OCI-LY1 (cell line): ENCODE measurements at regions not wholly inside any gene's neighbourhood (a gene's known extent, or its start where the extent isn't known, plus 50 kb on each side); places are given as distances from the start of the nearest gene placed in this dataset.

Experiments used
- H2AFZ ChIP-seq: fragments of 200-600 bp; sonication (generic), shearing (Covaris generic); 2 replicates; pipeline ENCODE4 v1.6.0; 2014; ENCODE audit warnings: antibody characterized with exemption, mild to moderate bottlenecking, low read length
- H3F3A ChIP-seq: fragments of 200-600 bp; sonication (generic), shearing (Covaris generic); 2 replicates; pipeline ENCODE4 v1.6.0; 2014; ENCODE audit warnings: mild to moderate bottlenecking, antibody characterized with exemption, low read length, moderate library complexity; ENCODE audit not compliant: insufficient read depth
- H3K27ac ChIP-seq: fragments of 200-600 bp; sonication (generic); 2 replicates; pipeline ENCODE4 v1.5.1; 2014; ENCODE audit warnings: low read length, mixed run types, mild to moderate bottlenecking, low read depth; ENCODE audit not compliant: poor library complexity, severe bottlenecking
- H3K27me3 ChIP-seq: fragments of 200-600 bp; sonication (generic); 2 replicates; pipeline ENCODE4 v1.6.0; 2014; ENCODE audit warnings: antibody characterized with exemption, mild to moderate bottlenecking, low read length, moderate library complexity; ENCODE audit not compliant: insufficient read depth
- H3K36me3 ChIP-seq: fragments of 200-600 bp; sonication (generic); 2 replicates; pipeline ENCODE4 v1.6.1; 2014; ENCODE audit warnings: mild to moderate bottlenecking, antibody characterized with exemption, low read length, moderate library complexity, mixed read lengths; ENCODE audit not compliant: insufficient read depth
- H3K4me1 ChIP-seq: fragments of 200-600 bp; sonication (generic); 2 replicates; pipeline ENCODE4 v1.5.1; 2014; ENCODE audit warnings: mild to moderate bottlenecking, low read length, moderate library complexity; ENCODE audit not compliant: insufficient read depth, severe bottlenecking
- H3K4me2 ChIP-seq: fragments of 200-600 bp; sonication (generic), shearing (Covaris generic); 2 replicates; pipeline ENCODE4 v1.6.1; 2014; ENCODE audit warnings: low read length
- H3K4me3 ChIP-seq: fragments of 200-600 bp; sonication (generic); 2 replicates; pipeline ENCODE4 v1.5.1; 2014; ENCODE audit warnings: low read length, low read depth, mild to moderate bottlenecking, mixed read lengths; ENCODE audit not compliant: poor library complexity, severe bottlenecking
- H3K79me2 ChIP-seq: fragments of 200-600 bp; shearing (Covaris generic); 2 replicates; pipeline ENCODE4 v1.6.1; 2016; ENCODE audit warnings: mixed run types, low read length, mixed read lengths; ENCODE audit not compliant: insufficient read depth
- H3K9ac ChIP-seq: fragments of 200-600 bp; sonication (generic), shearing (Covaris generic); 2 replicates; pipeline ENCODE4 v1.6.1; 2014; ENCODE audit warnings: mild to moderate bottlenecking, low read length, mixed read lengths
- H3K9me2 ChIP-seq: fragments of 200-600 bp; sonication (generic), shearing (Covaris generic); 2 replicates; pipeline ENCODE4 v1.6.1; 2014; ENCODE audit warnings: low read depth, mild to moderate bottlenecking, low read length, mixed read lengths
- H3K9me3 ChIP-seq: fragments of 200-600 bp; shearing (Covaris generic); 2 replicates; pipeline ENCODE4 v1.6.1; 2014; ENCODE audit warnings: low read length, mixed read lengths
- H4K20me1 ChIP-seq: fragments of 200-600 bp; sonication (generic), shearing (Covaris generic); 2 replicates; pipeline ENCODE4 v1.6.0; 2016; ENCODE audit warnings: mild to moderate bottlenecking, low read length; ENCODE audit not compliant: insufficient read depth
- EZH2 ChIP-seq: fragments of 200-600 bp; sonication (generic), shearing (Covaris generic); IDR thresholded peaks from 2 replicates; pipeline ENCODE4 v1.8.0; 2017; ENCODE audit warnings: borderline replicate concordance, mixed run types, mild to moderate bottlenecking, antibody characterized with exemption, low read length, moderate library complexity, mixed read lengths
- TF ChIP-seq, protein P1 (sequence below): fragments of 200-600 bp; sonication (generic), shearing (Covaris generic); IDR thresholded peaks from 2 replicates; pipeline ENCODE4 v1.5.1; 2017; ENCODE audit warnings: mild to moderate bottlenecking, antibody characterized with exemption, low read length, moderate library complexity, mixed read lengths

DNA sequence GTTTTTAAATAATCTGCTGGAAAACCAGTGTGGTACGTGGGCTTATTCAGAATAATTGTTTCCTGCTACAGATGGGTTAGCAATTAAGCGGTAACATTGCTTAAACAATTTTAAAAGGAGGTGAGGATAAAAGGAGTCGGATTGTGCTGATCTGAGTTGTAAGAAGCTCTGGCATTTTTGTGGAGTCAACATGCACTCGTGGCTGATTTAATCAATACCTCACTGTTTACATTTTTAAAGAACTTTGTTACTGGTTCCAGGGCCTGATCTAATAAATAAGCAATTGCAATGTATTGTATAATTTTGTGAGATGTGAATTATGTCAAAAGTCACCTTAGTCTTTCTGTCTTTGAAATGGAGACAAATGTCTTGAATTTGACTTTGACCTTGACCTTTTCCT lies 474.0 kb downstream of the SETD4 start:
- Histone ChIP-seq H3K9ac (no peak overlapping the region), H3K27me3 (no peaks in the 10 kb centered on the region), H3K36me3 (no peaks in the 10 kb centered on the region), H2AFZ (no peak overlapping the region), H3K4me3 (no peak overlapping the region), H3K27ac (no peak overlapping the region), H3K79me2 (no peaks in the 10 kb centered on the region), H3K9me3 (no peaks in the 10 kb centered on the region), H4K20me1 (no peaks in the 10 kb centered on the region), H3F3A (no peaks in the 10 kb centered on the region), H3K9me2 (no peaks in the 10 kb centered on the region), H3K4me1 (no peaks in the 10 kb centered on the region), H3K4me2 (no peak overlapping the region)
- TF ChIP-seq, protein P1, sequence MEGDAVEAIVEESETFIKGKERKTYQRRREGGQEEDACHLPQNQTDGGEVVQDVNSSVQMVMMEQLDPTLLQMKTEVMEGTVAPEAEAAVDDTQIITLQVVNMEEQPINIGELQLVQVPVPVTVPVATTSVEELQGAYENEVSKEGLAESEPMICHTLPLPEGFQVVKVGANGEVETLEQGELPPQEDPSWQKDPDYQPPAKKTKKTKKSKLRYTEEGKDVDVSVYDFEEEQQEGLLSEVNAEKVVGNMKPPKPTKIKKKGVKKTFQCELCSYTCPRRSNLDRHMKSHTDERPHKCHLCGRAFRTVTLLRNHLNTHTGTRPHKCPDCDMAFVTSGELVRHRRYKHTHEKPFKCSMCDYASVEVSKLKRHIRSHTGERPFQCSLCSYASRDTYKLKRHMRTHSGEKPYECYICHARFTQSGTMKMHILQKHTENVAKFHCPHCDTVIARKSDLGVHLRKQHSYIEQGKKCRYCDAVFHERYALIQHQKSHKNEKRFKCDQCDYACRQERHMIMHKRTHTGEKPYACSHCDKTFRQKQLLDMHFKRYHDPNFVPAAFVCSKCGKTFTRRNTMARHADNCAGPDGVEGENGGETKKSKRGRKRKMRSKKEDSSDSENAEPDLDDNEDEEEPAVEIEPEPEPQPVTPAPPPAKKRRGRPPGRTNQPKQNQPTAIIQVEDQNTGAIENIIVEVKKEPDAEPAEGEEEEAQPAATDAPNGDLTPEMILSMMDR: no peak

DNA sequence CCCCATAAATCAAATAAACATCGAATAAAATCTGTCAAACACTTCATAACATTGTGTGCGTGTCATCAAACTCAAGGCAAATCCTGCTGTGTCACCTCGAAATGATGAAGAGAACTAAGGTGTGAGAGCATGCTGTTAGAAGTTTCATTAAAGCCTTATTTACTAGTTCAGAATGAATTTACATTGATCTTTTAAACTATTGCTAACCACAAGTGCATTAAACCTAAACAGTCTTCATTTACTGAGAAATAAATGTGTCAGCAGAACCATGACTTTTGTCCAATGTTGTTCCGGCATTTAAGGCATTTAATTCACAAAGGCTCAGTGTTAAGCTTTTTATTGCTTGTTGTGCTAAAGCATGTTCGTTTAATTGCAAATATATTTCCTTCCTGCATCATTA lies 474.4 kb downstream of the SETD4 start:
- H3K27ac ChIP-seq: no peak overlapping the region
- no peaks in the 10 kb centered on the region for H3K9me2 ChIP-seq
- no peak overlapping the region for H3K9ac ChIP-seq
- no peak overlapping the region for H3K4me3 ChIP-seq
- no peaks in the 10 kb centered on the region for H3K4me1 ChIP-seq
- no peaks in the 10 kb centered on the region for H3F3A ChIP-seq
- no peaks in the 10 kb centered on the region for H3K79me2 ChIP-seq
- H2AFZ ChIP-seq: no peak overlapping the region
- no peaks in the 10 kb centered on the region for H3K9me3 ChIP-seq
- no peaks in the 10 kb centered on the region for H3K27me3 ChIP-seq
- H3K36me3 ChIP-seq: no peaks in the 10 kb centered on the region
- no peaks in the 10 kb centered on the region for H4K20me1 ChIP-seq
- no peak for TF ChIP-seq EZH2
- TF ChIP-seq, protein P1: no peak
- no peak overlapping the region for H3K4me2 ChIP-seq

DNA sequence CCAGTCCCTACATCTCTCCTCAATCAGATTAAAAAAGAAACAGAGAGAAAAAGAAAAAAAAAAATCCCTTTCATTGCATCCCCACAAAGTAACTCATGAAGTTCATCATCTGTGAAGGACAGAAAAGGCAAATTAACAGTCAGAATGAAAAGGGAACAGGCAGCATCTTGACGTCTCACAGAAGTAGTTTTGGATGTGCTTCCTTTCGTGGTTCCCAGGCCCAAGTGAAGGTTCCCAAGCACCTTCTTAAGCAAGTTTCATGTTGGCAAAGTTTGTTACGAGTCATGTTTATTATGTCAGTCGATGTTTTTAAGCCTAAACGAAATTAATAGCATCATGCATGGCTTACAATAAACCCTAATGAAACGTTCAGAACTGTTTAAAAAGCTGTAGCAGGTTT lies 475.2 kb downstream of the SETD4 start:
- Histone ChIP-seq H3K36me3 (no peaks in the 10 kb centered on the region), H3K9me2 (no peaks in the 10 kb centered on the region), H3K27ac (no peak overlapping the region), H3K4me2 (no peak overlapping the region), H3K79me2 (no peaks in the 10 kb centered on the region), H3K9me3 (no peaks in the 10 kb centered on the region), H3F3A (no peaks in the 10 kb centered on the region), H3K27me3 (no peaks in the 10 kb centered on the region), H2AFZ (no peak overlapping the region), H3K9ac (no peak overlapping the region), H3K4me1 (no peaks in the 10 kb centered on the region), H3K4me3 (no peak overlapping the region), H4K20me1 (no peaks in the 10 kb centered on the region)
- no peak for TF ChIP-seq EZH2
- TF ChIP-seq, protein P1: no peak
